ENCODE measurements at regions not wholly inside any gene's neighbourhood (a gene's known extent, or its start where the extent isn't known, plus 50 kb on each side); places are given as distances from the start of the nearest gene placed in this dataset.

- Histone ChIP-seq H4K5ac (ENCODE audit: low read depth, low read length) (no peak overlapping the region), H3K14ac (replicated peaks; ENCODE audit: low read depth, low read length) (no peak overlapping the region), H2BK120ac (ENCODE audit: low read depth, low read length) (no peak overlapping the region), H3K27ac (ENCODE audit: insufficient read depth, low read length) (no peak overlapping the region), H2BK15ac (ENCODE audit: low read depth, low read length) (no peak overlapping the region), H3K9me1 (ENCODE audit: insufficient read depth, low read length) (no peaks in the 10 kb centered on the region), H3K4ac (ENCODE audit: low read depth, low read length) (no peak overlapping the region), H3K36me3 (ENCODE audit: control insufficient read depth, insufficient read depth, low read length) (no peaks in the 10 kb centered on the region), H3K79me1 (ENCODE audit: low read depth in 1 of 2, low read length in 2 of 2) (no peaks in the 10 kb centered on the region), H2BK5ac (ENCODE audit: low read depth, low read length, poor library complexity, severe bottlenecking) (no peak overlapping the region), H2AK5ac (ENCODE audit: low read depth, low read length) (no peak overlapping the region), H4K20me1 (ENCODE audit: insufficient read depth, low read length) (no peaks in the 10 kb centered on the region), H4K8ac (ENCODE audit: low read depth in 2 of 2, low read length in 2 of 2) (no peak overlapping the region), H3K56ac (ENCODE audit: extremely low read depth, insufficient read depth, low read length) (no peak overlapping the region), H2AK9ac (replicated peaks; ENCODE audit: low read depth, low read length, poor library complexity) (no peak overlapping the region), H3K9me3 (ENCODE audit: control insufficient read depth, insufficient read depth, low read length) (no peaks in the 10 kb centered on the region), H3K4me3 (ENCODE audit: insufficient read depth, low read depth, low read length) (no peak overlapping the region), H2AFZ (replicated peaks; ENCODE audit: low read length, poor library complexity) (no peak overlapping the region), H3K18ac (ENCODE audit: low read depth, low read length) (no peak overlapping the region), H3K4me1 (ENCODE audit: control insufficient read depth, insufficient read depth, low read length) (no peaks in the 10 kb centered on the region), H3K9ac (ENCODE audit: low read depth, low read length) (no peak overlapping the region), H3K27me3 (ENCODE audit: control insufficient read depth, insufficient read depth, low read length) (no peaks in the 10 kb centered on the region), H2BK20ac (ENCODE audit: low read depth, low read length) (no peak overlapping the region), H3K4me2 (ENCODE audit: low read depth, low read length) (no peak overlapping the region), H4K91ac (ENCODE audit: insufficient read depth, low read depth, low read length) (no peak overlapping the region), H3K23ac (ENCODE audit: low read depth, low read length) (no peak overlapping the region)
- dilution Hi-C loops (cut with HindIII; ENCODE audit: low sequenced_read_pairs, unreplicated experiment), result no loop called here
- DNase-seq, result no peak
- POLR2A ChIA-PET (ENCODE audit: unreplicated experiment), result no interaction called here
- intact Hi-C loops (cut with micrococcal nuclease), result no loop called here
- in situ Hi-C loops (cut with MboI; ENCODE audit: low sequenced_read_pairs), result no loop called here
- CTCF ChIA-PET, result interaction anchor here (1.3 kb wide), 1 partner anchor 189 kb away, joined by 3 read pairs; no protein-coding TSS in a partner anchor
- BruUV-seq (replicated peaks), result no TSS peak
- ATAC-seq (ENCODE audit: low read depth), result no peak
- TF ChIP-seq CHD1 (IDR thresholded peaks at IDR 0.05; ENCODE audit: low read depth, low read length) (no peak), MAFK (IDR thresholded peaks at IDR 0.05; ENCODE audit: low read depth, low read length) (no peak), CTCF (conservative IDR thresholded peaks at IDR 0.05; ENCODE audit: low read depth, low read length) (no peak), FOS (IDR thresholded peaks at IDR 0.05; ENCODE audit: low read depth, low read length) (no peak), ELK1 (IDR thresholded peaks at IDR 0.05; ENCODE audit: borderline replicate concordance, low read depth, low read length) (no peak), MXI1 (IDR thresholded peaks at IDR 0.05; ENCODE audit: borderline replicate concordance, low read depth, low read length) (no peak), RAD21 (IDR thresholded peaks at IDR 0.05; ENCODE audit: low read length) (no peak)
These were observed 71.4 kb upstream of the DYNC1I1 start for GRCh38 chr7:95700917-95701316.
